ENCODE measurements at regions not wholly inside any gene's neighbourhood (a gene's known extent, or its start where the extent isn't known, plus 50 kb on each side); places are given as distances from the start of the nearest gene placed in this dataset.

GRCh38 chr3:182525766-182526374 lies 267.4 kb upstream of the ATP11B start:
- TF ChIP-seq POLR2A (IDR thresholded peaks at IDR 0.05; ENCODE audit: low read length) (no peak), GATA1 (IDR thresholded peaks at IDR 0.05; ENCODE audit: low read depth, low read length) (no peak)
